ENCODE measurements at regions not wholly inside any gene's neighbourhood (a gene's known extent, or its start where the extent isn't known, plus 50 kb on each side); places are given as distances from the start of the nearest gene placed in this dataset.

DNA sequence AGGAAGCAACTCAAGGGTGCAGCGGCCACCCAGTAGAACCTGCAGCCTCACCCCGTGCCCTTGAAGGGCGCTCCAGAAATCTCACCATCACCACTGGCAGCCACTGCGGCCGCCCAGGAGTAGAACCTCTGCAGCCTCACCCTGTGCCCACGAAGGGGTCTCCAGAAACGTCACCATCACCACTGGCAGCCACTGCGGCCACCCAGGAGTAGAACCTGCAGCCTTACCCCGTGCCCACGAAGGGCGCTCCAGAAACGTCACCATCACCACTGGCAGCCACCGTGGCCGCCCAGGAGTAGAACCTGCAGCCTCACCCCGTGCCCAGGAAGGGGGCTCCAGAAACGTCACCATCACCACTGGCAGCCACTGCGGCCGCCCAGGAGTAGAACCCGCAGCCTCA lies 336.0 kb downstream of the TEX29 start:
- Histone ChIP-seq H3K9ac (ENCODE audit: low read length) (no peak overlapping the region), H3K36me3 (ENCODE audit: insufficient read depth, low read length) (no peaks in the 10 kb centered on the region), H3K27ac (ENCODE audit: low read depth, low read length) (no peak overlapping the region), H3K4me3 (ENCODE audit: insufficient read depth, low read depth, low read length) (no peak overlapping the region), H3K9me3 (ENCODE audit: insufficient read depth, low read depth, low read length) (peaks cover 6% of the 10 kb centered on the region), H3K27me3 (ENCODE audit: insufficient read depth, low read length) (no peaks in the 10 kb centered on the region), H4K20me1 (ENCODE audit: insufficient read depth, low read length) (no peaks in the 10 kb centered on the region), H3K79me2 (ENCODE audit: insufficient read depth, low read length) (no peaks in the 10 kb centered on the region), H2AFZ (ENCODE audit: low read depth, low read length) (no peak overlapping the region), H3K4me2 (ENCODE audit: low read length) (no peak overlapping the region), H3K4me1 (ENCODE audit: insufficient read depth, low read length) (no peaks in the 10 kb centered on the region)
- Mint-ChIP-seq H3K27ac (ENCODE audit: unreplicated experiment) (no peak overlapping the region), H3K4me1 (ENCODE audit: low read depth, unreplicated experiment) (peaks cover 6% of the 10 kb centered on the region), H3K4me3 (ENCODE audit: unreplicated experiment) (no peak overlapping the region), H3K36me3 (ENCODE audit: low read depth, unreplicated experiment) (no peaks in the 10 kb centered on the region), H3K9me3 (ENCODE audit: unreplicated experiment) (no peaks in the 10 kb centered on the region), H3K27me3 (ENCODE audit: low read depth, unreplicated experiment) (peaks cover 46% of the 10 kb centered on the region)
- DNase-seq (ENCODE audit: low read depth) = no peak
- no peak for FAIRE-seq
- TF ChIP-seq, protein P1, sequence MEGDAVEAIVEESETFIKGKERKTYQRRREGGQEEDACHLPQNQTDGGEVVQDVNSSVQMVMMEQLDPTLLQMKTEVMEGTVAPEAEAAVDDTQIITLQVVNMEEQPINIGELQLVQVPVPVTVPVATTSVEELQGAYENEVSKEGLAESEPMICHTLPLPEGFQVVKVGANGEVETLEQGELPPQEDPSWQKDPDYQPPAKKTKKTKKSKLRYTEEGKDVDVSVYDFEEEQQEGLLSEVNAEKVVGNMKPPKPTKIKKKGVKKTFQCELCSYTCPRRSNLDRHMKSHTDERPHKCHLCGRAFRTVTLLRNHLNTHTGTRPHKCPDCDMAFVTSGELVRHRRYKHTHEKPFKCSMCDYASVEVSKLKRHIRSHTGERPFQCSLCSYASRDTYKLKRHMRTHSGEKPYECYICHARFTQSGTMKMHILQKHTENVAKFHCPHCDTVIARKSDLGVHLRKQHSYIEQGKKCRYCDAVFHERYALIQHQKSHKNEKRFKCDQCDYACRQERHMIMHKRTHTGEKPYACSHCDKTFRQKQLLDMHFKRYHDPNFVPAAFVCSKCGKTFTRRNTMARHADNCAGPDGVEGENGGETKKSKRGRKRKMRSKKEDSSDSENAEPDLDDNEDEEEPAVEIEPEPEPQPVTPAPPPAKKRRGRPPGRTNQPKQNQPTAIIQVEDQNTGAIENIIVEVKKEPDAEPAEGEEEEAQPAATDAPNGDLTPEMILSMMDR (IDR thresholded peaks at IDR 0.05; ENCODE audit: insufficient read depth, low read depth, low read length) = no peak
- TF ChIP-seq EZH2 (IDR thresholded peaks at IDR 0.05; ENCODE audit: insufficient read depth, low read length) = no peak

GRCh38 chr13:111657013-111657412 lies 336.6 kb downstream of the TEX29 start:
- H3K27ac ChIP-seq (ENCODE audit: low read depth, low read length) = no peak overlapping the region
- FAIRE-seq = no peak
- no peak overlapping the region for H3K4me2 ChIP-seq (ENCODE audit: low read length)
- H3K36me3 ChIP-seq (ENCODE audit: insufficient read depth, low read length) = no peaks in the 10 kb centered on the region
- H3K27me3 ChIP-seq (ENCODE audit: insufficient read depth, low read length) = no peaks in the 10 kb centered on the region
- Mint-ChIP-seq H3K9me3 (ENCODE audit: unreplicated experiment) (no peaks in the 10 kb centered on the region), H3K27me3 (ENCODE audit: low read depth, unreplicated experiment) (peaks cover 48% of the 10 kb centered on the region), H3K36me3 (ENCODE audit: low read depth, unreplicated experiment) (no peaks in the 10 kb centered on the region), H3K27ac (ENCODE audit: unreplicated experiment) (no peak overlapping the region), H3K4me1 (ENCODE audit: low read depth, unreplicated experiment) (peaks cover 6% of the 10 kb centered on the region), H3K4me3 (ENCODE audit: unreplicated experiment) (no peak overlapping the region)
- no peak overlapping the region for H3K4me3 ChIP-seq (ENCODE audit: insufficient read depth, low read depth, low read length)
- no peak for TF ChIP-seq EZH2 (IDR thresholded peaks at IDR 0.05; ENCODE audit: insufficient read depth, low read length)
- TF ChIP-seq, protein P1 (IDR thresholded peaks at IDR 0.05; ENCODE audit: insufficient read depth, low read depth, low read length) = no peak
- H3K4me1 ChIP-seq (ENCODE audit: insufficient read depth, low read length) = no peaks in the 10 kb centered on the region
- H3K9ac ChIP-seq (ENCODE audit: low read length) = no peak overlapping the region
- DNase-seq (ENCODE audit: low read depth) = no peak
- no peak overlapping the region for H2AFZ ChIP-seq (ENCODE audit: low read depth, low read length)
- H3K9me3 ChIP-seq (ENCODE audit: insufficient read depth, low read depth, low read length) = peaks cover 6% of the 10 kb centered on the region
- H3K79me2 ChIP-seq (ENCODE audit: insufficient read depth, low read length) = no peaks in the 10 kb centered on the region
- H4K20me1 ChIP-seq (ENCODE audit: insufficient read depth, low read length) = no peaks in the 10 kb centered on the region

DNA sequence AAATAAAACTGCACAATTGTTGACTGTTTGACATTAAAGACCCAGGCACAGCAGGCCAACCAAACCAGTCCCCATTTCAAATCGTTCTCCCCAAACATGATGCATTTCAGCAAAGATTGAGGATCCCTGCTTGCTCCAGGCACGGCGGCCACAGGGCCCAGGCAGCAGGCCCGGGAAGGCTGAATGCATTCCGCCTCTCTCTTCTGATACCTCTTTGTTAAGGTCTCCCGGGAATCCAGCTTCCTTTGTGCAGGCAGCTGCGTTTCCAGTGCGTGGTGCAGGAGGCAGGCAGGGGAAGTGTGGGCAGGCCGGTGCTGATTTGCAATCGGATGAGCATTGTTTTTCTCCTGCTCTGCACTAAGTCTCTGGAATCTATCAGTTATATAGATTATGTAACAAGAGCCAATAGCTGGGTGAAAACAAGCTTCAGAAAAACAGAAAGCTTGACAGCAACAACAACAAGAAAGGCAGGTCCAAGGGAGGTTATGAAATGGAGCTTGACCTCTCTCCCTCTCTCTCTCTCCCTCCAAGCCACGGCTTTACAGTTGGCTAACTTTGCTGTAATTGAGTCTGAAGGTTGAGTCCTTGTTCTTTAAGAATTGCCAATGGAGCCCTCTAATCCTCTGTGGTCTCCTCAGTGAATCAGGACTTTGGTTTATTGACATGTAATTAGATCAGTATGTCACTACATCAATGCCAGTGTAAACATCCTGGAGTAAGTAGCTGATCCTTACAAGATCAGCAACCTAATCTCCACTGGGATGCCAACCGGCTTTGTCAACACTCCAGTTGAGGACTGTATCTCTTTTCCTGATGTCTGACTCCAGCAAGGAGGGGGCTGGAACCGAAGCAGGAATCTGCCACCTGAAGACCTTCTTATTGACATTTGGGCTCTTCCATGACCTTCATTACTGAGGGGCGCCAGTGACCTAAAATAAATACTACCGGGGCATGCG lies 338.0 kb downstream of the TEX29 start:
- Histone ChIP-seq H3K36me3 (ENCODE audit: insufficient read depth, low read length) (no peaks in the 10 kb centered on the region), H3K9ac (ENCODE audit: low read length) (no peak overlapping the region), H3K27ac (ENCODE audit: low read depth, low read length) (no peak overlapping the region), H3K27me3 (ENCODE audit: insufficient read depth, low read length) (no peaks in the 10 kb centered on the region), H3K79me2 (ENCODE audit: insufficient read depth, low read length) (no peaks in the 10 kb centered on the region), H3K9me3 (ENCODE audit: insufficient read depth, low read depth, low read length) (peaks cover 6% of the 10 kb centered on the region), H3K4me3 (ENCODE audit: insufficient read depth, low read depth, low read length) (no peak overlapping the region), H2AFZ (ENCODE audit: low read depth, low read length) (no peak overlapping the region), H4K20me1 (ENCODE audit: insufficient read depth, low read length) (no peaks in the 10 kb centered on the region), H3K4me1 (ENCODE audit: insufficient read depth, low read length) (no peaks in the 10 kb centered on the region), H3K4me2 (ENCODE audit: low read length) (no peak overlapping the region)
- H3K27ac Mint-ChIP-seq (ENCODE audit: unreplicated experiment) = no peak overlapping the region
- H3K27me3 Mint-ChIP-seq (ENCODE audit: low read depth, unreplicated experiment) = peaks cover 53% of the 10 kb centered on the region
- H3K36me3 Mint-ChIP-seq (ENCODE audit: low read depth, unreplicated experiment) = no peaks in the 10 kb centered on the region
- peaks cover 6% of the 10 kb centered on the region for H3K4me1 Mint-ChIP-seq (ENCODE audit: low read depth, unreplicated experiment)
- TF ChIP-seq, protein P1 (IDR thresholded peaks at IDR 0.05; ENCODE audit: insufficient read depth, low read depth, low read length) = no peak
- TF ChIP-seq EZH2 (IDR thresholded peaks at IDR 0.05; ENCODE audit: insufficient read depth, low read length) = no peak
- no peak for FAIRE-seq
- no peaks in the 10 kb centered on the region for H3K9me3 Mint-ChIP-seq (ENCODE audit: unreplicated experiment)
- H3K4me3 Mint-ChIP-seq (ENCODE audit: unreplicated experiment) = no peak overlapping the region
- no peak for DNase-seq (ENCODE audit: low read depth)
